HCT116 (cell line): ENCODE measurements at regions not wholly inside any gene's neighbourhood (a gene's known extent, or its start where the extent isn't known, plus 50 kb on each side); places are given as distances from the start of the nearest gene placed in this dataset.

Experiments
- ATAC-seq: fragments of 200-7000 bp; cut with Tn5 transposase; 2 replicates; pipeline ENCODE4 v1.9.1; 2020; ENCODE audit warnings: mild to moderate bottlenecking, moderate library complexity
- BruUV-seq: library from RNA; stranded (reverse); fragments of 400-500 nt; replicated peaks from 2 replicates; lab custom pipeline; 2021; lab: Mats Ljungman, UMichigan
- CTCF ChIA-PET: fragments of 300-600 bp; sonication (Branson Sonifier 250); formaldehyde crosslinking; loops from one replicate; lab custom pipeline; 2021; ENCODE audit warnings: antibody characterized with exemption; lab: Charles Lee
- POLR2A ChIA-PET: fragments of 300-600, 350-600 bp; sonication (Branson Sonifier 250); formaldehyde crosslinking; loops from one replicate; lab custom pipeline; 2021; ENCODE audit warnings: antibody characterized with exemption; lab: Charles Lee
- RAD21 ChIA-PET, 2 experiments: fragments of 300-600 bp; sonication (Branson Sonifier 250); formaldehyde crosslinking; loops; one replicate each; lab custom pipeline; 2023; ENCODE audit warnings: low total read pairs in 2 of 2; ENCODE audit not compliant: uncharacterized antibody in 2 of 2, unreplicated experiment in 2 of 2, low non-redundant PET in 1 of 2; lab: Charles Lee
- DNase-seq: peaks from one replicate; pipeline ENCODE4 v3.0.0-alpha.2; 2010; ENCODE audit warnings: low read depth, low spot score
- H2AFZ ChIP-seq: fragments of 200-600 bp; shearing (Covaris generic), sonication (generic); 2 replicates; pipeline ENCODE4 v1.6.1; 2017; ENCODE audit warnings: low read depth, mixed run types, mixed read lengths, antibody characterized with exemption, low read length; ENCODE audit not compliant: poor library complexity, severe bottlenecking
- H3K27ac ChIP-seq: 2 replicates; pipeline ENCODE4 v1.5.1; 2012; ENCODE audit warnings: low read depth, low read length
- H3K27me3 ChIP-seq: fragments of 200-600 bp; sonication (generic); 2 replicates; pipeline ENCODE4 v1.6.1; 2016; ENCODE audit warnings: mixed run types, low read length, mixed read lengths; ENCODE audit not compliant: insufficient read depth
- H3K36me3 ChIP-seq, 2 experiments: fragments of 200-500 bp in 1 of 2; fragments of 200-600 bp in 1 of 2; sonication (Bioruptor generic) in 1 of 2; sonication (generic) in 1 of 2; 2 replicates each; pipeline versions ENCODE4 v1.5.1 to v1.6.1; 2014 to 2016; ENCODE audit warnings: low read length in 2 of 2, inconsistent platforms in 1 of 2, mixed read lengths in 1 of 2, mixed run types in 1 of 2; ENCODE audit not compliant: insufficient read depth in 2 of 2, control insufficient read depth in 1 of 2
- H3K4me1 ChIP-seq, 2 experiments: fragments of 200-600 bp in 1 of 2; sonication (generic) in 1 of 2; 2 replicates each; pipeline versions ENCODE4 v1.5.1 to v1.6.1; 2012 to 2017; ENCODE audit warnings: low read length in 2 of 2, inconsistent platforms in 1 of 2, mild to moderate bottlenecking in 1 of 2, mixed read lengths in 1 of 2, mixed run types in 1 of 2, moderate library complexity in 1 of 2; ENCODE audit not compliant: insufficient read depth in 2 of 2, control insufficient read depth in 1 of 2
- H3K4me2 ChIP-seq: fragments of 200-600 bp; sonication (generic); 2 replicates; pipeline ENCODE4 v1.6.1; 2017; ENCODE audit warnings: mixed run types, low read length, mixed read lengths
- H3K4me3 ChIP-seq, 2 experiments: fragments of 200-600 bp in 1 of 2; sonication (generic) in 1 of 2; replicated peaks in 1 of 2; 2 replicates each; pipeline ENCODE4 v1.5.1; 2011 to 2016; ENCODE audit warnings: low read length in 2 of 2, control low read depth in 1 of 2, low read depth in 1 of 2, mild to moderate bottlenecking in 1 of 2, mixed read lengths in 1 of 2, mixed run types in 1 of 2
- H3K79me2 ChIP-seq: fragments of 200-600 bp; sonication (generic); 2 replicates; pipeline ENCODE4 v1.6.1; 2017; ENCODE audit warnings: mild to moderate bottlenecking, mixed run types, low read length, moderate library complexity, mixed read lengths; ENCODE audit not compliant: insufficient read depth
- H3K9ac ChIP-seq: fragments of 200-600 bp; sonication (generic); 2 replicates; pipeline ENCODE4 v1.6.1; 2016; ENCODE audit warnings: low read length, mixed read lengths
- H3K9me2 ChIP-seq: fragments of 200-600 bp; sonication (generic), shearing (Covaris generic); 2 replicates; pipeline ENCODE4 v1.6.1; 2017; ENCODE audit warnings: mixed run types, mild to moderate bottlenecking, moderate library complexity; ENCODE audit not compliant: insufficient read depth
- H3K9me3 ChIP-seq, 2 experiments: fragments of 200-500 bp in 1 of 2; fragments of 200-600 bp in 1 of 2; sonication (Bioruptor generic) in 1 of 2; sonication (generic) in 1 of 2; 2 replicates each; pipeline ENCODE4 v1.6.1; 2014 to 2017; ENCODE audit warnings: low read length in 2 of 2, mixed read lengths in 2 of 2, inconsistent platforms in 1 of 2, low read depth in 1 of 2, mild to moderate bottlenecking in 1 of 2, mixed run types in 1 of 2, moderate library complexity in 1 of 2; ENCODE audit not compliant: control insufficient read depth in 1 of 2, insufficient read depth in 1 of 2
- H4K20me1 ChIP-seq: fragments of 200-600 bp; sonication (generic), shearing (Covaris generic); 2 replicates; pipeline ENCODE4 v1.6.1; 2017; ENCODE audit warnings: mixed run types, mild to moderate bottlenecking, moderate library complexity; ENCODE audit not compliant: insufficient read depth
- CEBPB ChIP-seq: IDR thresholded peaks from 2 replicates; pipeline ENCODE4 v1.6.1; 2012; ENCODE audit warnings: low read depth
- EGR1 ChIP-seq: IDR thresholded peaks from 2 replicates; pipeline ENCODE4 v1.6.1; 2012; ENCODE audit warnings: low read depth
- ELF1 ChIP-seq: IDR thresholded peaks from 2 replicates; pipeline ENCODE4 v1.6.1; 2012; ENCODE audit warnings: low read depth, borderline replicate concordance
- FOSL1 ChIP-seq: IDR thresholded peaks from 2 replicates; pipeline ENCODE4 v1.6.1; 2012; ENCODE audit warnings: low read depth
- JUND ChIP-seq: IDR thresholded peaks from 2 replicates; pipeline ENCODE4 v1.6.1; 2012
- POLR2A ChIP-seq: IDR thresholded peaks from 2 replicates; pipeline ENCODE4 v1.7.0; 2011; ENCODE audit warnings: borderline replicate concordance; ENCODE audit not compliant: insufficient read depth, insufficient read length; ENCODE audit errors: extremely low read depth
- POLR2AphosphoS5 ChIP-seq: IDR thresholded peaks from 2 replicates; pipeline ENCODE4 v1.6.1; 2011; ENCODE audit warnings: mild to moderate bottlenecking, low read depth, low read length, moderate library complexity
- RAD21 ChIP-seq: IDR thresholded peaks from 2 replicates; pipeline ENCODE4 v1.6.1; 2012; ENCODE audit warnings: low read depth, mild to moderate bottlenecking
- SIN3A ChIP-seq: IDR thresholded peaks from 2 replicates; pipeline ENCODE4 v1.6.1; 2012; ENCODE audit warnings: low read depth
- SP1 ChIP-seq: IDR thresholded peaks from 2 replicates; pipeline ENCODE4 v1.6.1; 2012; ENCODE audit warnings: low read depth
- ZFX ChIP-seq: fragments of 450-650 bp; IDR thresholded peaks from 2 replicates; pipeline ENCODE4 v1.6.1; 2017
- intact Hi-C: fragments of 100-400 bp; cut with micrococcal nuclease; formaldehyde crosslinking; loops from 2 replicates; pipeline ENCODE4 v1.10.0; 2022
- TF ChIP-seq, protein P1 (sequence below): IDR thresholded peaks from 2 replicates; pipeline ENCODE4 v1.6.1; 2011; ENCODE audit warnings: mild to moderate bottlenecking, low read length, moderate library complexity; ENCODE audit not compliant: insufficient replicate concordance; ENCODE audit errors: extremely low read depth

DNA sequence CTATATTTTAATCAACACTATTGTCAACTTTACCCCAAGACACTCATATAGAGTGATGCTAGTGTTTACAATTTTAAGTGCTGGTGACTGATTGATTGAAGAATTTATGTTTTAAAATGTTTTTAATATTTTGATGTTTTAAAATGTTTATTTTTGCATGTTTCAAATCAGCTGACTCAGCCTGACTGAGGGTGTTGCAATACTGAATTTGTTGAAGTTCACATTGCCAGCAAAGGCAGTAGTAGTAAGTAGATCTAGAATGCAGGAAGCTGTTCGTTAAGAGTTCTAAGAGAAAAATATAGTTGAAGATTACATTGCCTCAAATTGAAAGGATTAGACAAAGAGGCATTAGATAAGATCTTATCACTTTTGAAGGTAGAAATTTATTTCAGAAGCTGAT is 977.6 kb downstream of the IGSF11 start:
- Histone ChIP-seq H3K27me3 (peaks cover 3% of the 10 kb centered on the region; the same call in 1 of the 2 replicates), H3K79me2 (no peaks in the 10 kb centered on the region), H3K9me3 (no peaks in the 10 kb centered on the region), H3K27ac (no peak overlapping the region), H3K9me2 (no peaks in the 10 kb centered on the region), H3K36me3 (no peaks in the 10 kb centered on the region), H2AFZ (no peak overlapping the region), H4K20me1 (no peaks in the 10 kb centered on the region), H3K9ac (no peak overlapping the region), H3K4me3 (no peak overlapping the region), H3K4me2 (no peak overlapping the region), H3K4me1 (no peaks in the 10 kb centered on the region)
- ChIA-PET POLR2A (no interaction called here), RAD21 (no interaction called here), CTCF (no interaction called here)
- no peak for DNase-seq
- ATAC-seq: no peak
- intact Hi-C loops: no loop called here
- TF ChIP-seq POLR2A: no peak
- TF ChIP-seq FOSL1: no peak
- no peak for TF ChIP-seq ELF1
- TF ChIP-seq ZFX: no peak
- TF ChIP-seq SIN3A: no peak
- no peak for TF ChIP-seq SP1
- no peak for TF ChIP-seq RAD21
- no peak for TF ChIP-seq CEBPB
- TF ChIP-seq POLR2AphosphoS5: no peak
- BruUV-seq: no TSS peak

DNA sequence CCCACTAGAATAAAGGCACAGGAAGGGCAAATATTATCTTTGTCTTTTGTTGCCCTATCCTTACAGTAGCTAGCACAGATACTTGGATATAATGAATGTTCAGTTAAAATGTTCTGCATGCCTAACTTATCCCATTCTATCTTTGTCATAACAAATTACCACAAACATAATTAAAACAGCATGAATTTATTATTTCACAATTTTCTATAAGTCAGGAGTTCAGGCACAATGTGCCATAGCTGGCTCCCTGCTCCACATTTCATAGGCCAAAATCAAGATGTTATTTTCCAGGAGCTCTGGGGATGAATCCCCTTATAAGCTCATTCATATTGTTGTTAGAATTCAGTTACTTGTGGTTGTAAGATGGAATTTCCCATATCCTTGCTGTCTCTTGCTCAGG is 975.5 kb downstream of the IGSF11 start:
- TF ChIP-seq JUND: no peak
- TF ChIP-seq, protein P1, sequence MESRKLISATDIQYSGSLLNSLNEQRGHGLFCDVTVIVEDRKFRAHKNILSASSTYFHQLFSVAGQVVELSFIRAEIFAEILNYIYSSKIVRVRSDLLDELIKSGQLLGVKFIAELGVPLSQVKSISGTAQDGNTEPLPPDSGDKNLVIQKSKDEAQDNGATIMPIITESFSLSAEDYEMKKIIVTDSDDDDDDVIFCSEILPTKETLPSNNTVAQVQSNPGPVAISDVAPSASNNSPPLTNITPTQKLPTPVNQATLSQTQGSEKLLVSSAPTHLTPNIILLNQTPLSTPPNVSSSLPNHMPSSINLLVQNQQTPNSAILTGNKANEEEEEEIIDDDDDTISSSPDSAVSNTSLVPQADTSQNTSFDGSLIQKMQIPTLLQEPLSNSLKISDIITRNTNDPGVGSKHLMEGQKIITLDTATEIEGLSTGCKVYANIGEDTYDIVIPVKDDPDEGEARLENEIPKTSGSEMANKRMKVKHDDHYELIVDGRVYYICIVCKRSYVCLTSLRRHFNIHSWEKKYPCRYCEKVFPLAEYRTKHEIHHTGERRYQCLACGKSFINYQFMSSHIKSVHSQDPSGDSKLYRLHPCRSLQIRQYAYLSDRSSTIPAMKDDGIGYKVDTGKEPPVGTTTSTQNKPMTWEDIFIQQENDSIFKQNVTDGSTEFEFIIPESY: no peak
- no peak for TF ChIP-seq SP1
- TF ChIP-seq EGR1: no peak
- no peak for TF ChIP-seq SIN3A
- H3K27ac ChIP-seq: no peak overlapping the region
- H4K20me1 ChIP-seq: no peaks in the 10 kb centered on the region
- peaks cover 3% of the 10 kb centered on the region; the same call in 1 of the 2 replicates for H3K27me3 ChIP-seq
- BruUV-seq: no TSS peak
- no peaks in the 10 kb centered on the region for H3K36me3 ChIP-seq
- no peak for ATAC-seq
- no peaks in the 10 kb centered on the region for H3K9me3 ChIP-seq
- RAD21 ChIA-PET: no interaction called here
- CTCF ChIA-PET: no interaction called here
- no peak overlapping the region for H3K4me3 ChIP-seq
- H3K4me1 ChIP-seq: no peaks in the 10 kb centered on the region
- no peaks in the 10 kb centered on the region for H3K9me2 ChIP-seq
- H2AFZ ChIP-seq: no peak overlapping the region
- no peaks in the 10 kb centered on the region for H3K79me2 ChIP-seq
- POLR2A ChIA-PET: no interaction called here
- H3K4me2 ChIP-seq: no peak overlapping the region
- H3K9ac ChIP-seq: no peak overlapping the region
- DNase-seq: no peak
- intact Hi-C loops: no loop called here
